ENCODE measurements at regions not wholly inside any gene's neighbourhood (a gene's known extent, or its start where the extent isn't known, plus 50 kb on each side); places are given as distances from the start of the nearest gene placed in this dataset.

GRCh38 chr2:16255120-16255519 is 314.8 kb downstream of the MYCN start:
- TF ChIP-seq CTCF (IDR thresholded peaks at IDR 0.05; ENCODE audit: insufficient read depth, low read length, poor library complexity, severe bottlenecking), result no peak
- no peak for TF ChIP-seq EZH2phosphoT487 (conservative IDR thresholded peaks at IDR 0.05; ENCODE audit: low read length)
